HT-29 (cell line): ENCODE measurements at regions not wholly inside any gene's neighbourhood (a gene's known extent, or its start where the extent isn't known, plus 50 kb on each side); places are given as distances from the start of the nearest gene placed in this dataset.

Experiments used
- DNase-seq: peaks from one replicate; pipeline ENCODE4 v3.0.0-alpha.2; 2015; ENCODE audit warnings: low spot score

- no peak for DNase-seq
Measured at GRCh38 chr4:45778514-45778913, 345.3 kb downstream of the GABRG1 start.

GRCh38 chr4:45776146-45776545, 347.7 kb downstream of the GABRG1 start:
- no peak for DNase-seq

GRCh38 chr4:45770958-45771357, 352.9 kb downstream of the GABRG1 start:
- DNase-seq = no peak

GRCh38 chr4:45765521-45765920, 358.3 kb downstream of the GABRG1 start:
- no peak for DNase-seq

GRCh38 chr4:45751877-45752530, 371.9 kb downstream of the GABRG1 start:
- no peak for DNase-seq

- no peak for DNase-seq
Measured at GRCh38 chr4:45750721-45751120, 373.1 kb downstream of the GABRG1 start.

GRCh38 chr4:45745741-45746140, 378.1 kb downstream of the GABRG1 start:
- no peak for DNase-seq

- peak; percentile 28 for DNase-seq
Measured at GRCh38 chr4:45741897-45742296, 382.0 kb downstream of the GABRG1 start.

GRCh38 chr4:45732161-45732560, 391.7 kb downstream of the GABRG1 start:
- DNase-seq = no peak

- DNase-seq = no peak
Measured at GRCh38 chr4:45716093-45716492, 407.8 kb downstream of the GABRG1 start.

- DNase-seq = no peak
Measured at GRCh38 chr4:45713996-45714395, 409.9 kb downstream of the GABRG1 start.

GRCh38 chr4:45701621-45702020, 422.2 kb downstream of the GABRG1 start:
- no peak for DNase-seq

GRCh38 chr4:45693746-45694145, 430.1 kb downstream of the GABRG1 start:
- DNase-seq = no peak

- no peak for DNase-seq
Measured at GRCh38 chr4:45692131-45692735, 431.6 kb downstream of the GABRG1 start.

GRCh38 chr4:45688341-45688740, 435.5 kb downstream of the GABRG1 start:
- DNase-seq = no peak

GRCh38 chr4:45679411-45679810, 444.4 kb downstream of the GABRG1 start:
- DNase-seq = no peak

GRCh38 chr4:45668128-45668527, 455.7 kb downstream of the GABRG1 start:
- DNase-seq = no peak

- no peak for DNase-seq
Measured at GRCh38 chr4:45663628-45664081, 460.2 kb downstream of the GABRG1 start.

GRCh38 chr4:45663003-45663402, 460.9 kb downstream of the GABRG1 start:
- DNase-seq = peak; percentile 59

GRCh38 chr4:45661893-45662292, 462.0 kb downstream of the GABRG1 start:
- no peak for DNase-seq

GRCh38 chr4:45650545-45650944, 473.3 kb downstream of the GABRG1 start:
- DNase-seq = no peak

- DNase-seq = no peak
Measured at GRCh38 chr4:45648846-45649245, 475.0 kb downstream of the GABRG1 start.

GRCh38 chr4:45647823-45648222, 476.0 kb downstream of the GABRG1 start:
- no peak for DNase-seq
